CD4-positive, CD25-positive, alpha-beta regulatory T cell (primary cell): ENCODE measurements at regions not wholly inside any gene's neighbourhood (a gene's known extent, or its start where the extent isn't known, plus 50 kb on each side); places are given as distances from the start of the nearest gene placed in this dataset.

Experiments
- ATAC-seq, 2 donors: fragments of 150-1000 bp; cut with Tn5 transposase; one replicate each; pipeline ENCODE4 v1.10.0; 2021; ENCODE audit warnings: low read depth in 2 of 2, moderate number of reproducible peaks in 2 of 2, moderate library complexity in 1 of 2
- DNase-seq, 3 donors: peaks; one replicate each; pipeline versions ENCODE4 v3.0.0 to v3.0.0-alpha.2; 2012 to 2022; ENCODE audit warnings: mixed read lengths in 1 of 3
- H3K27ac ChIP-seq: one replicate; pipeline ENCODE4 v1.7.0; 2013; ENCODE audit warnings: mild to moderate bottlenecking, low read length; ENCODE audit not compliant: insufficient read depth, poor library complexity, severe bottlenecking
- H3K27me3 ChIP-seq: one replicate; pipeline ENCODE4 v1.7.0; 2013; ENCODE audit warnings: low read length; ENCODE audit not compliant: control insufficient read depth, insufficient read depth
- H3K36me3 ChIP-seq: one replicate; pipeline ENCODE4 v1.7.0; 2013; ENCODE audit warnings: mild to moderate bottlenecking, low read length, moderate library complexity; ENCODE audit not compliant: control insufficient read depth, insufficient read depth
- H3K4me1 ChIP-seq: 2 replicates; pipeline ENCODE4 v1.7.0; 2013; ENCODE audit warnings: mild to moderate bottlenecking, low read length; ENCODE audit not compliant: insufficient read depth, control insufficient read depth, poor library complexity, severe bottlenecking
- H3K4me3 ChIP-seq: one replicate; pipeline ENCODE4 v1.7.0; 2013; ENCODE audit warnings: low read depth, mild to moderate bottlenecking, low read length, moderate library complexity
- H3K9me3 ChIP-seq, 2 experiments: 1 replicate in 1 of 2; 2 replicates in 1 of 2; pipeline ENCODE4 v1.7.0; 2013; ENCODE audit warnings: low read length in 2 of 2, mild to moderate bottlenecking in 1 of 2, moderate library complexity in 1 of 2; ENCODE audit not compliant: control insufficient read depth in 2 of 2
- H3K27ac Mint-ChIP-seq, 3 donors: one replicate each; pipeline ENCODE4 v1.8.0; 2020 to 2022; ENCODE audit warnings: mild to moderate bottlenecking in 3 of 3, mixed read lengths in 3 of 3, moderate library complexity in 2 of 3
- H3K27me3 Mint-ChIP-seq: one replicate; pipeline ENCODE4 v1.8.0; 2022; ENCODE audit warnings: mild to moderate bottlenecking, mixed read lengths
- H3K36me3 Mint-ChIP-seq: one replicate; pipeline ENCODE4 v1.8.0; 2020; ENCODE audit warnings: mixed read lengths
- H3K4me1 Mint-ChIP-seq, 4 donors: one replicate each; pipeline ENCODE4 v1.8.0; 2020 to 2022; ENCODE audit warnings: mixed read lengths in 4 of 4, mild to moderate bottlenecking in 1 of 4
- H3K4me3 Mint-ChIP-seq, 4 donors: one replicate each; pipeline ENCODE4 v1.8.0; 2020 to 2022; ENCODE audit warnings: mild to moderate bottlenecking in 4 of 4, mixed read lengths in 4 of 4, moderate library complexity in 3 of 4
- H3K9me3 Mint-ChIP-seq, 7 donors: one replicate each; pipeline ENCODE4 v1.8.0; 2020 to 2022; ENCODE audit warnings: mixed read lengths in 7 of 7, mild to moderate bottlenecking in 3 of 7, moderate library complexity in 2 of 7

DNA sequence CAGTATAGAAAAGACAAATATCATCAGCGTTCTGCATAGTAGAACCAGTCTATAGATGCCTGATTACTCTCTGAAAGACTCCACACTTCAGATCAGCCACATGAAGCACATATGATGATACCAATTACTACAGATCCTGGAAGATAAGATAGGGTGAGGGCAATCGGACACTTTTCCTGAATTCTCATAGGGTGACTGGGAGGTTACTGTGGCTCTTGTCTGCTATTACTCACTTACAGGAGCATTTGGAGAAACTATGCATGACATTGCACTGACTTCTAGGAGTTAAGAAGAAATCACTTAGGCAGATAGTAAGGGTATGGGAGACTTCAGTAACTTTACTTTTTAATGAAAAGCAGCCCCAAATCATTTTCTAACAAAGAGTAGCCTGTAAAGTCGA is 1140.9 kb downstream of the XPNPEP1 start:
- no peaks in the 10 kb centered on the region for H3K4me1 Mint-ChIP-seq
- no peaks in the 10 kb centered on the region for H3K27me3 Mint-ChIP-seq
- peaks cover 5 to 37% (median 14%) of the 10 kb centered on the region in 7 donors for H3K9me3 Mint-ChIP-seq

DNA sequence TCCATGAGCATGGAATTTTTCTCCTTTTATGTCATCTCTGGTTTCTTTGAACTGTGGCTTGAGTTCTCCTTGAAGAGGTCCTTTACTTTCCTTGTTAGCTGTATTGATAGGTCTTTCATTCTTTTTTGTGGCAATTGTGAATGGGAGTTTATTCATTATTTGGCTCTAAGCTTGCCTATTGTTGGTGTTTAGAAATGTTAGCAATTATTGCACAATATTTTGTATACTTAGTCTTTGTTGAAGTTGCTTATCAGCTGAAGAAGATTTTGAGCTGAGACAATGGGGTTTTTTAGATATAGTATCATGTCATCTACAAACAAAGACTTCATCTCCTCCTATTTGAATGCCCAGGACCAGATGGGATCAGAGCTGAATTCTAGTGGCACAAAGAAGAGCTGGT is 1143.8 kb downstream of the XPNPEP1 start:
- H3K4me1 Mint-ChIP-seq = no peaks in the 10 kb centered on the region
- no peaks in the 10 kb centered on the region for H3K4me1 ChIP-seq
- H3K27me3 Mint-ChIP-seq = no peaks in the 10 kb centered on the region
- no peaks in the 10 kb centered on the region for H3K36me3 ChIP-seq
- peaks cover 3 to 23% (median 5%) of the 10 kb centered on the region in 7 donors for H3K9me3 Mint-ChIP-seq
- no peak overlapping the region for H3K4me3 Mint-ChIP-seq
- H3K27ac ChIP-seq = no peak overlapping the region
- DNase-seq (no peak), ATAC-seq (no peak)
- no peaks in the 10 kb centered on the region for H3K36me3 Mint-ChIP-seq
- no peak overlapping the region for H3K27ac Mint-ChIP-seq
- H3K27me3 ChIP-seq = no peaks in the 10 kb centered on the region
- no peak overlapping the region for H3K4me3 ChIP-seq
- H3K9me3 ChIP-seq = peaks cover 0 to 5% of the 10 kb centered on the region in 2 experiments

More for the DNA sequence above, 1140.9 kb downstream of the XPNPEP1 start:
- no peak for ATAC-seq
- H3K9me3 ChIP-seq = peaks cover 0 to 26% of the 10 kb centered on the region in 2 experiments
- no peaks in the 10 kb centered on the region for H3K27me3 ChIP-seq
- no peak for DNase-seq
- no peak overlapping the region for H3K27ac ChIP-seq
- Mint-ChIP-seq H3K27ac (peak overlapping the region in 1 of 3 donors; percentile 1), H3K4me3 (no peak overlapping the region), H3K36me3 (peaks cover 3% of the 10 kb centered on the region)
- H3K36me3 ChIP-seq = no peaks in the 10 kb centered on the region
- no peaks in the 10 kb centered on the region for H3K4me1 ChIP-seq
- H3K4me3 ChIP-seq = no peak overlapping the region

- Histone ChIP-seq H3K36me3 (no peaks in the 10 kb centered on the region), H3K4me3 (no peak overlapping the region), H3K27ac (no peak overlapping the region), H3K27me3 (no peaks in the 10 kb centered on the region), H3K4me1 (no peaks in the 10 kb centered on the region), H3K9me3 (peaks cover 0 to 4% of the 10 kb centered on the region in 2 experiments)
- no peaks in the 10 kb centered on the region for H3K4me1 Mint-ChIP-seq
- no peaks in the 10 kb centered on the region for H3K36me3 Mint-ChIP-seq
- DNase-seq (no peak), ATAC-seq (no peak)
- H3K27ac Mint-ChIP-seq = no peak overlapping the region
- peaks cover 2 to 11% (median 6%) of the 10 kb centered on the region in 7 donors for H3K9me3 Mint-ChIP-seq
- no peaks in the 10 kb centered on the region for H3K27me3 Mint-ChIP-seq
- no peak overlapping the region for H3K4me3 Mint-ChIP-seq
Measured at GRCh38 chr10:108775911-108776475, 1147.3 kb downstream of the XPNPEP1 start.

DNA sequence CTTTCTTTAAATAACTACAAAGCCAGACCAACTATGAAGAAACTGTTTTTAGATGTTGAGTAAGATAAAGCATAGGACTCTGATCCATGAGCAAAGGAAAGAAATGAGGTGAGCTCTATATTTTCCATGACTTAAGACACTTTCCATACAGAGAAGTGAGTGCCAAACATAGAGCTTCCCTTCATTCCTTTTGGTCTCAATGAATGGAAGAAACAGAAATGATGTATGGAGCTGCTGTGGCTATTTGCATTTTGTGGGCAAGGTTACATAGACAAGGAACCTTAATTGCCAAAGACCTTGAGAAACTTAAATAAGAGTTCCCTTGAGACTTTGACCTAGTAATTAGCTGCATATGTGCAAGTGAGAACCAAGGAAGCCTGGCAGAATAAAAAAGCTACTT is 1152.2 kb downstream of the XPNPEP1 start:
- H3K9me3 Mint-ChIP-seq = peaks cover 2 to 21% (median 4%) of the 10 kb centered on the region in 7 donors
- no peak overlapping the region for H3K27ac Mint-ChIP-seq

DNA sequence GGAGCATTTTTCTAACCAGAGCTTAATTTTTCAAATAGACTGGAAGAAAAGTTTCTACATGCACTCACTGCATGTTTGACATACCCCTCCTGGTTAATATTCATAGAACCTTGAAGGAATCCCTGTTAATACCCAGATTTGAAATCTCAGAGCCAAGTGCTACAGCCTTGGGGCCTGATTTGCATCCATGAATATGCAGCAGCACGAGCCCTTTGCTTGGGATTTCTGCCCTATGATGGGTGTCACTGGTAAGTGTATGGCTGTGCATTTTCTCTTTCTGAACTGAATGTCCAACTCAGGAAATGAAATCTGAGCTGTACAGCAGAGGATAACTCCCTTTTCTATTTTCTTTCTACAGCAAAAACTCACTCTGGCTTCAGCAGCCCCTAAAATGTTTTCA is 1157.5 kb downstream of the XPNPEP1 start:
- Histone ChIP-seq H3K36me3 (no peaks in the 10 kb centered on the region), H3K27ac (no peak overlapping the region), H3K4me1 (no peaks in the 10 kb centered on the region), H3K4me3 (no peak overlapping the region), H3K9me3 (peaks cover 0 to 2% of the 10 kb centered on the region in 2 experiments), H3K27me3 (no peaks in the 10 kb centered on the region)
- ATAC-seq (no peak), DNase-seq (no peak)
- Mint-ChIP-seq H3K4me3 (no peak overlapping the region), H3K36me3 (no peaks in the 10 kb centered on the region), H3K4me1 (no peaks in the 10 kb centered on the region), H3K9me3 (peaks cover 0 to 35% (median 5%) of the 10 kb centered on the region in 7 donors), H3K27ac (no peak overlapping the region), H3K27me3 (no peaks in the 10 kb centered on the region)

More for the DNA sequence above, 1152.2 kb downstream of the XPNPEP1 start:
- Mint-ChIP-seq H3K4me1 (no peaks in the 10 kb centered on the region), H3K27me3 (no peaks in the 10 kb centered on the region), H3K36me3 (no peaks in the 10 kb centered on the region), H3K4me3 (no peak overlapping the region)
- Histone ChIP-seq H3K36me3 (no peaks in the 10 kb centered on the region), H3K4me1 (no peaks in the 10 kb centered on the region), H3K9me3 (peaks cover 0 to 2% of the 10 kb centered on the region in 2 experiments), H3K27me3 (no peaks in the 10 kb centered on the region), H3K27ac (no peak overlapping the region), H3K4me3 (no peak overlapping the region)
- ATAC-seq (no peak), DNase-seq (no peak)

- Mint-ChIP-seq H3K27ac (no peak overlapping the region), H3K36me3 (no peaks in the 10 kb centered on the region), H3K4me1 (no peaks in the 10 kb centered on the region), H3K4me3 (no peak overlapping the region), H3K27me3 (no peaks in the 10 kb centered on the region), H3K9me3 (peaks cover 0 to 41% (median 5%) of the 10 kb centered on the region in 7 donors)
- no peaks in the 10 kb centered on the region for H3K36me3 ChIP-seq
- no peak for ATAC-seq
- no peaks in the 10 kb centered on the region for H3K27me3 ChIP-seq
- H3K27ac ChIP-seq = no peak overlapping the region
- DNase-seq = no peak
- no peak overlapping the region for H3K4me3 ChIP-seq
- H3K4me1 ChIP-seq = no peaks in the 10 kb centered on the region
- H3K9me3 ChIP-seq = no peaks in the 10 kb centered on the region
Measured at GRCh38 chr10:108757946-108758345, 1165.4 kb downstream of the XPNPEP1 start.

DNA sequence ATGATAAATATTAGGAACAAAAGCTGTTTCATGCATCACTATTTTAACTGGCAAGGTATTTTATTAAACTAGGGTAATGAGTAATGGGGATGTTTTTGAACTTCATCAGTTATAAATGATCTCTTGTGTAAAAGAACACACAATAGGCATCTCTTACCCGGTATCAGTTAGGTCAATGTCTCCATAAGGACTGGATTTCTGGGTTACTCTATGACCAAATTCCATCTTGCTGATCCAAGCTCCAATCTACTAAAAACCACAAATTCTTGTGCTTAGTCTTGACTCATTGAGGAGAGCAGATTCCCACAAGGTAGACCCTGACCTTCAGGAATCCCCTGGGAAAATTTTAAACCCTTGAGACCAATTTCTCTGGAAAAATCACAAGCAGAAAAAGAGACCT is 1167.7 kb downstream of the XPNPEP1 start:
- H3K4me1 ChIP-seq = no peaks in the 10 kb centered on the region
- H3K4me3 ChIP-seq = no peak overlapping the region
- peaks cover 0 to 27% (median 8%) of the 10 kb centered on the region in 7 donors for H3K9me3 Mint-ChIP-seq
- no peaks in the 10 kb centered on the region for H3K27me3 Mint-ChIP-seq
- H3K27ac ChIP-seq = no peak overlapping the region
- H3K9me3 ChIP-seq = no peaks in the 10 kb centered on the region
- DNase-seq = no peak
- no peaks in the 10 kb centered on the region for H3K4me1 Mint-ChIP-seq
- H3K27me3 ChIP-seq = no peaks in the 10 kb centered on the region
- H3K4me3 Mint-ChIP-seq = no peak overlapping the region
- no peaks in the 10 kb centered on the region for H3K36me3 ChIP-seq
- no peak for ATAC-seq
- H3K36me3 Mint-ChIP-seq = no peaks in the 10 kb centered on the region
- H3K27ac Mint-ChIP-seq = no peak overlapping the region

DNA sequence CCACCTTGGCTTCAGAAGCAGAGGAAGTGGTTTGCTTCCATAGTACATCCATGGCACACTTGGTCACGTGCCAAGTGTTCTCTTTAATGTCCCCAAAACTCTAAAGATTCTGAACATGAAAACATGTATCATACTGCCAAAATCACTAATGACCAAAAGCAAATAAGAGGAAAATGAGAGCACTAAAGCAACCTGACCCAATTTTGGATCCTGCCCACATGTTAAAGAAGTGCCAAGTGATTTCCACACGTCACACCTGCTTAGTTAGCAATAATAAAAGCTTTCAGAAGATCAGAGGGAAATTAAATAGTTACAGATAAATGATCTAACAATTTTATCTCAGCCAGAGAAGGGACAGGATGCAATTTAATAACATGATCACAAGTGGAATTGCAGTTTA is 1170.0 kb downstream of the XPNPEP1 start:
- ATAC-seq = no peak
- H3K4me1 Mint-ChIP-seq = no peaks in the 10 kb centered on the region
- no peak overlapping the region for H3K4me3 Mint-ChIP-seq

More for the DNA sequence above, 1170.0 kb downstream of the XPNPEP1 start:
- Mint-ChIP-seq H3K27me3 (no peaks in the 10 kb centered on the region), H3K36me3 (no peaks in the 10 kb centered on the region), H3K9me3 (peaks cover 0 to 24% (median 6%) of the 10 kb centered on the region in 7 donors), H3K27ac (no peak overlapping the region)
- H3K4me3 ChIP-seq = no peak overlapping the region
- H3K27ac ChIP-seq = no peak overlapping the region
- H3K9me3 ChIP-seq = no peaks in the 10 kb centered on the region
- no peaks in the 10 kb centered on the region for H3K4me1 ChIP-seq
- H3K36me3 ChIP-seq = no peaks in the 10 kb centered on the region
- DNase-seq = no peak
- no peaks in the 10 kb centered on the region for H3K27me3 ChIP-seq
